Daoy (cell line): ENCODE measurements at regions not wholly inside any gene's neighbourhood (a gene's known extent, or its start where the extent isn't known, plus 50 kb on each side); places are given as distances from the start of the nearest gene placed in this dataset.
A peak's percentile ranks its signal among the peaks of the same experiment; 100 is the strongest.

Source experiments
- DNase-seq: peaks from one replicate; pipeline ENCODE4 v3.0.0-alpha.2; 2015; ENCODE audit warnings: low read depth

- no peak for DNase-seq
Measured at GRCh38 chr4:119825696-119826095, 197.1 kb upstream of the PDE5A start.

GRCh38 chr4:119823891-119824290 lies 195.3 kb upstream of the PDE5A start:
- no peak for DNase-seq

- no peak for DNase-seq
Measured at GRCh38 chr4:119823045-119823444, 194.4 kb upstream of the PDE5A start.

- DNase-seq, result no peak
Measured at GRCh38 chr4:119816473-119816872, 187.9 kb upstream of the PDE5A start.

GRCh38 chr4:119810001-119810400 lies 181.4 kb upstream of the PDE5A start:
- DNase-seq, result no peak

- DNase-seq, result no peak
Measured at GRCh38 chr4:119804404-119804803, 175.8 kb upstream of the PDE5A start.

GRCh38 chr4:119797238-119797894 lies 168.8 kb upstream of the PDE5A start:
- DNase-seq, result no peak

GRCh38 chr4:119795986-119796578 lies 167.5 kb upstream of the PDE5A start:
- no peak for DNase-seq

- DNase-seq, result no peak
Measured at GRCh38 chr4:119794681-119795080, 166.1 kb upstream of the PDE5A start.

GRCh38 chr4:119794113-119794512 lies 165.5 kb upstream of the PDE5A start:
- no peak for DNase-seq

GRCh38 chr4:119788349-119789266 lies 160.0 kb upstream of the PDE5A start:
- no peak for DNase-seq

GRCh38 chr4:119785963-119786362 lies 157.4 kb upstream of the PDE5A start:
- peak; percentile 2 for DNase-seq

- no peak for DNase-seq
Measured at GRCh38 chr4:119783189-119783983, 154.8 kb upstream of the PDE5A start.

- no peak for DNase-seq
Measured at GRCh38 chr4:119781044-119781443, 152.4 kb upstream of the PDE5A start.

GRCh38 chr4:119774840-119775239 lies 146.2 kb upstream of the PDE5A start:
- DNase-seq, result no peak

GRCh38 chr4:119765951-119766350 lies 137.3 kb upstream of the PDE5A start:
- DNase-seq, result no peak

- no peak for DNase-seq
Measured at GRCh38 chr4:119765469-119765868, 136.9 kb upstream of the PDE5A start.

GRCh38 chr4:119763386-119763785 lies 134.8 kb upstream of the PDE5A start:
- no peak for DNase-seq

GRCh38 chr4:119755599-119755998 lies 127.0 kb upstream of the PDE5A start:
- DNase-seq, result no peak

GRCh38 chr4:119752936-119753335 lies 124.3 kb upstream of the PDE5A start:
- DNase-seq, result no peak

- DNase-seq, result no peak
Measured at GRCh38 chr4:119750771-119751170, 122.2 kb upstream of the PDE5A start.

- DNase-seq, result no peak
Measured at GRCh38 chr4:119750048-119750447, 121.4 kb upstream of the PDE5A start.
